ENCODE measurements at regions not wholly inside any gene's neighbourhood (a gene's known extent, or its start where the extent isn't known, plus 50 kb on each side); places are given as distances from the start of the nearest gene placed in this dataset.
"Not testable (repeated sequence)": the region's sequence is repeated elsewhere in the genome, so short reads cannot be mapped to it uniquely, and the experiment has no call there.

GRCh38 chr6:101150226-101150625, 243.3 kb upstream of the GRIK2 start:
- TF ChIP-seq, protein P1, sequence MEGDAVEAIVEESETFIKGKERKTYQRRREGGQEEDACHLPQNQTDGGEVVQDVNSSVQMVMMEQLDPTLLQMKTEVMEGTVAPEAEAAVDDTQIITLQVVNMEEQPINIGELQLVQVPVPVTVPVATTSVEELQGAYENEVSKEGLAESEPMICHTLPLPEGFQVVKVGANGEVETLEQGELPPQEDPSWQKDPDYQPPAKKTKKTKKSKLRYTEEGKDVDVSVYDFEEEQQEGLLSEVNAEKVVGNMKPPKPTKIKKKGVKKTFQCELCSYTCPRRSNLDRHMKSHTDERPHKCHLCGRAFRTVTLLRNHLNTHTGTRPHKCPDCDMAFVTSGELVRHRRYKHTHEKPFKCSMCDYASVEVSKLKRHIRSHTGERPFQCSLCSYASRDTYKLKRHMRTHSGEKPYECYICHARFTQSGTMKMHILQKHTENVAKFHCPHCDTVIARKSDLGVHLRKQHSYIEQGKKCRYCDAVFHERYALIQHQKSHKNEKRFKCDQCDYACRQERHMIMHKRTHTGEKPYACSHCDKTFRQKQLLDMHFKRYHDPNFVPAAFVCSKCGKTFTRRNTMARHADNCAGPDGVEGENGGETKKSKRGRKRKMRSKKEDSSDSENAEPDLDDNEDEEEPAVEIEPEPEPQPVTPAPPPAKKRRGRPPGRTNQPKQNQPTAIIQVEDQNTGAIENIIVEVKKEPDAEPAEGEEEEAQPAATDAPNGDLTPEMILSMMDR (IDR thresholded peaks at IDR 0.05; ENCODE audit: extremely low read depth, low read depth, low read length), result no peak
- H3K27me3 ChIP-seq (ENCODE audit: insufficient read depth, low read length), result no peaks in the 10 kb centered on the region
- H4K20me1 ChIP-seq (ENCODE audit: insufficient read depth, low read length), result no peaks in the 10 kb centered on the region
- no peak for DNase-seq (ENCODE audit: insufficient read length, low spot score, missing footprints)
- no peaks in the 10 kb centered on the region for H3K36me3 ChIP-seq (ENCODE audit: insufficient read depth, low read length)
- no peak overlapping the region for H3K4me2 ChIP-seq (ENCODE audit: insufficient read depth, low read length)
- H3K79me2 ChIP-seq (ENCODE audit: insufficient read depth, low read length), result no peaks in the 10 kb centered on the region
- H3K27ac ChIP-seq (ENCODE audit: low read depth, low read length), result no peak overlapping the region
- H2AFZ ChIP-seq (ENCODE audit: low read length), result no peak overlapping the region
- H3K4me3 ChIP-seq (ENCODE audit: insufficient read depth, low read length), result no peak overlapping the region
- H3K4me1 ChIP-seq (ENCODE audit: insufficient read depth, low read length), result no peaks in the 10 kb centered on the region
- no peaks in the 10 kb centered on the region for H3K9me3 ChIP-seq (ENCODE audit: low read depth, low read length)

GRCh38 chr6:101157638-101158037, 235.9 kb upstream of the GRIK2 start:
- not testable (repeated sequence) for H3K27me3 ChIP-seq (ENCODE audit: insufficient read depth, low read length); H3K4me2 ChIP-seq (ENCODE audit: insufficient read depth, low read length); DNase-seq (ENCODE audit: insufficient read length, low spot score, missing footprints); H3K4me3 ChIP-seq (ENCODE audit: insufficient read depth, low read length); H4K20me1 ChIP-seq (ENCODE audit: insufficient read depth, low read length); H3K79me2 ChIP-seq (ENCODE audit: insufficient read depth, low read length); H2AFZ ChIP-seq (ENCODE audit: low read length); H3K36me3 ChIP-seq (ENCODE audit: insufficient read depth, low read length); H3K4me1 ChIP-seq (ENCODE audit: insufficient read depth, low read length); H3K27ac ChIP-seq (ENCODE audit: low read depth, low read length); H3K9me3 ChIP-seq (ENCODE audit: low read depth, low read length)

- TF ChIP-seq, protein P1 (IDR thresholded peaks at IDR 0.05; ENCODE audit: extremely low read depth, low read depth, low read length), result no peak
- DNase-seq (ENCODE audit: insufficient read length, low spot score, missing footprints), result no peak
- H3K79me2 ChIP-seq (ENCODE audit: insufficient read depth, low read length), result no peaks in the 10 kb centered on the region
- no peak overlapping the region for H3K4me2 ChIP-seq (ENCODE audit: insufficient read depth, low read length)
- no peak overlapping the region for H3K27ac ChIP-seq (ENCODE audit: low read depth, low read length)
- H3K4me3 ChIP-seq (ENCODE audit: insufficient read depth, low read length), result no peak overlapping the region
- no peaks in the 10 kb centered on the region for H3K4me1 ChIP-seq (ENCODE audit: insufficient read depth, low read length)
- H3K27me3 ChIP-seq (ENCODE audit: insufficient read depth, low read length), result no peaks in the 10 kb centered on the region
- no peaks in the 10 kb centered on the region for H3K9me3 ChIP-seq (ENCODE audit: low read depth, low read length)
- H2AFZ ChIP-seq (ENCODE audit: low read length), result no peak overlapping the region
- no peaks in the 10 kb centered on the region for H4K20me1 ChIP-seq (ENCODE audit: insufficient read depth, low read length)
- no peaks in the 10 kb centered on the region for H3K36me3 ChIP-seq (ENCODE audit: insufficient read depth, low read length)
These were observed 229.9 kb upstream of the GRIK2 start for GRCh38 chr6:101163611-101164010.

DNA sequence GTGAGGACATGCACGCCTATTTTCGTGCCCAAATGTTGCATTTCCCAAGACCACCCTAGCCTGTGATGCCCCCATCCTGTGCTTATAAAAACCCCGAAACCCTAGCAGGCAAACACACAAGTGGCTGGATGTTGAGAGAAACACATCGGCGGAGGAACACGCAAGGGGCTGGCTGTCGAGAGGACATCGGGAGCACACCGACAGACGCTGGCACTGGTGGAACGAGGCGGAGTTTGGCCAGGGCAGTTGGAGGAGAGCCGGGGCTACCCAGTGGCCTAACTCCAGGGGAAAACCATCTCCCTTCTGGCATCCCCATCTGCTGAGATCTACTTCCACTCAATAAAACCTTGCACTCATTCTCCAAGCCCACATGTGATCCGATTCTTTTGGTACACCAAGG, 225.9 kb upstream of the GRIK2 start:
- no peaks in the 10 kb centered on the region for H3K79me2 ChIP-seq (ENCODE audit: insufficient read depth, low read length)
- H3K4me3 ChIP-seq (ENCODE audit: insufficient read depth, low read length), result no peak overlapping the region
- H3K27me3 ChIP-seq (ENCODE audit: insufficient read depth, low read length), result no peaks in the 10 kb centered on the region
- H4K20me1 ChIP-seq (ENCODE audit: insufficient read depth, low read length), result no peaks in the 10 kb centered on the region
- H3K9me3 ChIP-seq (ENCODE audit: low read depth, low read length), result no peaks in the 10 kb centered on the region
- TF ChIP-seq, protein P1 (IDR thresholded peaks at IDR 0.05; ENCODE audit: extremely low read depth, low read depth, low read length), result no peak
- H3K4me1 ChIP-seq (ENCODE audit: insufficient read depth, low read length), result no peaks in the 10 kb centered on the region
- no peak overlapping the region for H3K27ac ChIP-seq (ENCODE audit: low read depth, low read length)
- H2AFZ ChIP-seq (ENCODE audit: low read length), result no peak overlapping the region
- H3K36me3 ChIP-seq (ENCODE audit: insufficient read depth, low read length), result no peaks in the 10 kb centered on the region
- no peak overlapping the region for H3K4me2 ChIP-seq (ENCODE audit: insufficient read depth, low read length)
- no peak for DNase-seq (ENCODE audit: insufficient read length, low spot score, missing footprints)

DNA sequence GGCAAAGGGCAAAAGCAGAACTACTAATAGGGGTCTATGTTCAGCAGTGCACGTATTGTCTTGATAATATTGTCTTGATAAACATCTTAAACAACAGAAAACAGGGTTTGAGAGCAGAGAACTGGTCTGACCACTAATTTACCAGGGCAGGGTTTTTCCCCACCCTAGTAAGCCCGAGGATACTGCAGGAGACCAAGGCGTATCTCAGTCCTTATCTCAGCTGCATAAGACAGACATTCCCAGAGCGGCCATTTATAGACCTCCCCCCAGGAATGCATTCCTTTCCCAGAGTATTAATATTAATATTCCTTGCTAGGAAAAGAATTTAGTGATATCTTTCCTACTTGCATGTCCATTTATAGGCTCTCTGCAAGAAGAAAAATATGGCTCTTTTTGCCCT, 222.5 kb upstream of the GRIK2 start:
- H3K79me2 ChIP-seq (ENCODE audit: insufficient read depth, low read length); H3K4me1 ChIP-seq (ENCODE audit: insufficient read depth, low read length); H2AFZ ChIP-seq (ENCODE audit: low read length); H3K27me3 ChIP-seq (ENCODE audit: insufficient read depth, low read length); DNase-seq (ENCODE audit: insufficient read length, low spot score, missing footprints); H3K36me3 ChIP-seq (ENCODE audit: insufficient read depth, low read length); H3K9me3 ChIP-seq (ENCODE audit: low read depth, low read length); H4K20me1 ChIP-seq (ENCODE audit: insufficient read depth, low read length); H3K4me2 ChIP-seq (ENCODE audit: insufficient read depth, low read length); H3K27ac ChIP-seq (ENCODE audit: low read depth, low read length); H3K4me3 ChIP-seq (ENCODE audit: insufficient read depth, low read length): not testable (repeated sequence)
